Hepatocyte (in vitro differentiated cells): ENCODE measurements at regions not wholly inside any gene's neighbourhood (a gene's known extent, or its start where the extent isn't known, plus 50 kb on each side); places are given as distances from the start of the nearest gene placed in this dataset.

ENCODE experiments used
- DNase-seq: peaks from one replicate; pipeline ENCODE4 v3.0.0-alpha.2; 2016; ENCODE audit warnings: low spot score
- H2AFZ ChIP-seq: fragments of 200-600 bp; sonication (generic); 2 replicates; pipeline ENCODE4 v1.6.0; 2016; ENCODE audit warnings: antibody characterized with exemption, mild to moderate bottlenecking
- H3K27ac ChIP-seq: fragments of 200-600 bp; sonication (generic); 2 replicates; pipeline ENCODE4 v1.5.1; 2016; ENCODE audit warnings: mild to moderate bottlenecking
- H3K27me3 ChIP-seq: fragments of 200-600 bp; sonication (generic); 2 replicates; pipeline ENCODE4 v1.6.1; 2016
- H3K36me3 ChIP-seq: fragments of 200-600 bp; sonication (generic); replicated peaks from 2 replicates; pipeline ENCODE4 v1.5.1; 2016; ENCODE audit warnings: low read depth; ENCODE audit not compliant: insufficient read depth
- H3K4me1 ChIP-seq: fragments of 200-600 bp; sonication (generic); 2 replicates; pipeline ENCODE4 v1.5.1; 2016; ENCODE audit warnings: mild to moderate bottlenecking, moderate library complexity; ENCODE audit not compliant: insufficient read depth
- H3K4me2 ChIP-seq: fragments of 200-600 bp; sonication (generic); 2 replicates; pipeline ENCODE4 v1.6.0; 2016
- H3K4me3 ChIP-seq: fragments of 200-600 bp; sonication (generic); 2 replicates; pipeline ENCODE4 v1.5.1; 2016; ENCODE audit warnings: mild to moderate bottlenecking
- H3K79me2 ChIP-seq: fragments of 200-600 bp; sonication (generic); 2 replicates; pipeline ENCODE4 v1.6.0; 2017; ENCODE audit warnings: mild to moderate bottlenecking
- H3K9me2 ChIP-seq: fragments of 200-600 bp; sonication (generic); replicated peaks from 2 replicates; pipeline ENCODE4 v1.6.0; 2017; ENCODE audit warnings: mild to moderate bottlenecking; ENCODE audit not compliant: insufficient read depth
- H3K9me3 ChIP-seq: fragments of 200-600 bp; sonication (generic); 2 replicates; pipeline ENCODE4 v1.5.1; 2016; ENCODE audit warnings: low read depth, mild to moderate bottlenecking
- H4K20me1 ChIP-seq: fragments of 200-600 bp; sonication (generic); 2 replicates; pipeline ENCODE4 v1.6.0; 2016; ENCODE audit warnings: mild to moderate bottlenecking; ENCODE audit not compliant: insufficient read depth, poor library complexity, severe bottlenecking
- CTCF ChIP-seq: fragments of 200-600 bp; sonication (generic); IDR thresholded peaks from 2 replicates; pipeline ENCODE4 v1.5.1; 2016; ENCODE audit warnings: antibody characterized with exemption, mild to moderate bottlenecking; ENCODE audit not compliant: poor library complexity
- EZH2 ChIP-seq: fragments of 200-600 bp; sonication (generic); IDR thresholded peaks from 2 replicates; pipeline ENCODE4 v1.6.1; 2016; ENCODE audit warnings: antibody characterized with exemption, mild to moderate bottlenecking, borderline replicate concordance
- EZH2phosphoT487 ChIP-seq: fragments of 200-600 bp; sonication (generic); IDR thresholded peaks from one replicate; pipeline ENCODE4 v1.6.1; 2018; ENCODE audit warnings: antibody characterized with exemption, mild to moderate bottlenecking, low read depth, moderate library complexity; ENCODE audit not compliant: unreplicated experiment, severe bottlenecking
- WGBS: methylation state at CpG from one replicate; pipeline ENCODE4 v1.1.6; 2016; ENCODE audit warnings: low lambda C conversion rate; ENCODE audit errors: missing lambda C conversion rate; 5-methylcytosine and 5-hydroxymethylcytosine counted together

DNA sequence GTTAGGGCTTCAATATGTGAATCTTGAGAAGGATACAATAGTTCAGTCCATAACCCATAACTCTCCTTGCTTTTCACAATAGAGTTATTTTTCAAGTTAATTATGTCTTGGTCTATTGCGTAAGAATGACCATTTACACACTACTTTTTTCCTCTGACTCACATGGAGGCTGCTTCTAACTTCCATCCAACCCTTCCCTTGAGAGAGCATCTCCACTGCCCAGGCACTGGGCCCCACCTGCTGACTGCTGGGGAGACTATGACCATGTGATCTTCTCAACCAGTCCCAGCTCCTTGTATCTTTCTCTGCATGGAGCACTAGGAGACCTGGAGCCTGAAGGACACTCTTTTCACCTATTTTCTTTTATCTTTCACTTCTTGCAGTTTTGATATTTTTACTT lies 251.5 kb downstream of the GPD2 start:
- Histone ChIP-seq H3K9me3 (no peaks in the 10 kb centered on the region), H3K9me2 (no peaks in the 10 kb centered on the region), H3K4me1 (no peaks in the 10 kb centered on the region), H3K36me3 (no peaks in the 10 kb centered on the region), H2AFZ (no peak overlapping the region), H3K27ac (no peak overlapping the region), H3K4me3 (no peak overlapping the region), H3K27me3 (no peaks in the 10 kb centered on the region), H4K20me1 (no peaks in the 10 kb centered on the region), H3K4me2 (no peak overlapping the region), H3K79me2 (no peaks in the 10 kb centered on the region)
- peak; percentile 9 for DNase-seq
- TF ChIP-seq EZH2 (no peak), EZH2phosphoT487 (no peak), CTCF (no peak)
- 68% methylated on average over 1 of the region's 1 CpG for WGBS

- H3K9me2 ChIP-seq = no peaks in the 10 kb centered on the region
- DNase-seq = no peak
- no peaks in the 10 kb centered on the region for H3K27me3 ChIP-seq
- no peak for TF ChIP-seq EZH2phosphoT487
- TF ChIP-seq CTCF = no peak
- no peak for TF ChIP-seq EZH2
- no peak overlapping the region for H3K4me3 ChIP-seq
- no peaks in the 10 kb centered on the region for H3K79me2 ChIP-seq
- H3K27ac ChIP-seq = no peak overlapping the region
- no peaks in the 10 kb centered on the region for H4K20me1 ChIP-seq
- no peaks in the 10 kb centered on the region for H3K4me1 ChIP-seq
- no peak overlapping the region for H2AFZ ChIP-seq
- H3K4me2 ChIP-seq = no peak overlapping the region
- H3K36me3 ChIP-seq = no peaks in the 10 kb centered on the region
- H3K9me3 ChIP-seq = no peaks in the 10 kb centered on the region
- WGBS = 71% methylated on average over 1 of the region's 1 CpG
Observed at GRCh38 chr2:156689939-156690338, 253.8 kb downstream of the GPD2 start.

DNA sequence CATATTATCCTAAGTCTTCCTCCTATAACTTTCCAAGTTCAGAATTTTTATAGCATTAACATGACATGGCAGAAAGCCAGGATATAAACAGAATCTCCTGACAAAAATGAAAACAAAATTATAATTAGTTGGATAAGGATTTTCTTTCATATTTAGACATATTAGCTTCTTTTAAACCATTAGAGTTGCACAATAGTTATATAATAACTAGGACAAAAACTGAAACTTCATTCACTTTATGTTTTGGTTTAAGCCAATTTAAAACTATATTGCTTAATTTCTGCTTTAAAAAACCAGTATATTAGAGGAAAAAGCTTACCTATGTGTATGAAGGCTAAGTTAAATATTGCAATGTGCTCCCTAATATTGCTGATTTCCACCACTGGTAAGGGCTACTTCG lies 254.8 kb downstream of the GPD2 start:
- TF ChIP-seq EZH2 (no peak), CTCF (no peak), EZH2phosphoT487 (no peak)

DNA sequence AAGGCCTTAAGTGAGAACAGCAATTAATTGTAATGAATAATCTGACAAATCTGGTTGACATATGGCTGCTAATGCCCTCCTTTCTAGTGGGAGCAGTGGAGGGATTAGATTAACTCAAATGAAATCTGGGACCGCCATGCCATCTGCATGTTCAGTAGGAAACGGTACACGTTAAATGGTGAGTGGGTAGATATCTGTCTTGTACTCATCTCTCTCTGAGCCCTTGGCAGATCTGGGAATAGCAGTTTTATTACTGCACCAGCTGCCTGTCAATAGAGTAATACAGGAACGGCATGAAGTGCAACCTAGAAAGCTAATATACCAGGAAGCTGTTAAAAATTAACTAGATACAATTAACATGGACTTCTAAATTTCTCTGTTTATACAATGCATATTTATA lies 258.8 kb downstream of the GPD2 start:
- no peaks in the 10 kb centered on the region for H3K4me1 ChIP-seq
- no peak for DNase-seq
- no peaks in the 10 kb centered on the region for H3K9me2 ChIP-seq
- no peak for TF ChIP-seq EZH2
- no peak for TF ChIP-seq CTCF
- no peak for TF ChIP-seq EZH2phosphoT487
- no peaks in the 10 kb centered on the region for H3K9me3 ChIP-seq
- H2AFZ ChIP-seq = no peak overlapping the region
- no peaks in the 10 kb centered on the region for H3K36me3 ChIP-seq
- WGBS = 80% methylated on average over 4 of the region's 4 CpGs
- no peak overlapping the region for H3K4me2 ChIP-seq
- no peaks in the 10 kb centered on the region for H3K79me2 ChIP-seq
- H4K20me1 ChIP-seq = no peaks in the 10 kb centered on the region
- H3K27ac ChIP-seq = no peak overlapping the region
- H3K27me3 ChIP-seq = no peaks in the 10 kb centered on the region
- no peak overlapping the region for H3K4me3 ChIP-seq

More for the DNA sequence above, 254.8 kb downstream of the GPD2 start:
- H3K79me2 ChIP-seq = no peaks in the 10 kb centered on the region
- H3K4me3 ChIP-seq = no peak overlapping the region
- H2AFZ ChIP-seq = no peak overlapping the region
- no peak for DNase-seq
- no peak overlapping the region for H3K4me2 ChIP-seq
- 83% methylated on average over 1 of the region's 1 CpG for WGBS
- no peaks in the 10 kb centered on the region for H3K9me2 ChIP-seq
- no peaks in the 10 kb centered on the region for H3K36me3 ChIP-seq
- H3K9me3 ChIP-seq = no peaks in the 10 kb centered on the region
- no peaks in the 10 kb centered on the region for H3K27me3 ChIP-seq
- no peaks in the 10 kb centered on the region for H3K4me1 ChIP-seq
- no peaks in the 10 kb centered on the region for H4K20me1 ChIP-seq
- H3K27ac ChIP-seq = no peak overlapping the region
